ENCODE measurements at regions not wholly inside any gene's neighbourhood (a gene's known extent, or its start where the extent isn't known, plus 50 kb on each side); places are given as distances from the start of the nearest gene placed in this dataset.

DNA sequence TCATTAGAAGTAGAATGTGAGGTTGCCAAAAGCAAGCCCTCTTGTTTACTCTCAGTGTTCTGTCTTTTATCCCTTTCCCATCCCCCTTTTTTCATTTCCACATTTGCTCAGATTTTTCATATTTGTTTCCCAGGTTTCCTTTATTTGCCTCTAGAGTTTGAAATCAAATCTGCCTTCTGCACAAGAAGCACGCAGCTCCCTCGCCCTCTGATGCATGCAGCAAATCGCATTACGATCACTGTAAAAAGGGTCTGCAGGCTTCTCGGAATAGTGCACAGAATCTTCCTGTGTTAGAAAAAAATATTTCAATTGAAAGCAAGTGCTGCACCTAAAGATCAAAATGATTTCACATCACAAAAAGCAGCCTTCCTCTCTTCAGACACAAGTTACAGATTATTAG, 129.0 kb downstream of the GPAM start:
- H3K27me3 Mint-ChIP-seq (ENCODE audit: unreplicated experiment): peaks cover 49% of the 10 kb centered on the region
- no TSS peak for BruUV-seq (replicated peaks)
- CTCF ChIA-PET: no interaction called here
- no peaks in the 10 kb centered on the region for H3K9me3 Mint-ChIP-seq (ENCODE audit: low read depth, unreplicated experiment)
- no peaks in the 10 kb centered on the region for H3K36me3 Mint-ChIP-seq (ENCODE audit: insufficient read depth, unreplicated experiment)
- H3K4me1 Mint-ChIP-seq (ENCODE audit: low read depth, unreplicated experiment): no peaks in the 10 kb centered on the region
- H3K4me3 Mint-ChIP-seq (ENCODE audit: low read depth, unreplicated experiment): no peak overlapping the region
- DNase-seq: no peak
- intact Hi-C loops (cut with micrococcal nuclease; ENCODE audit: unreplicated experiment): no loop called here
- no peak overlapping the region for H3K27ac Mint-ChIP-seq (ENCODE audit: unreplicated experiment)
- TF ChIP-seq, protein P1, sequence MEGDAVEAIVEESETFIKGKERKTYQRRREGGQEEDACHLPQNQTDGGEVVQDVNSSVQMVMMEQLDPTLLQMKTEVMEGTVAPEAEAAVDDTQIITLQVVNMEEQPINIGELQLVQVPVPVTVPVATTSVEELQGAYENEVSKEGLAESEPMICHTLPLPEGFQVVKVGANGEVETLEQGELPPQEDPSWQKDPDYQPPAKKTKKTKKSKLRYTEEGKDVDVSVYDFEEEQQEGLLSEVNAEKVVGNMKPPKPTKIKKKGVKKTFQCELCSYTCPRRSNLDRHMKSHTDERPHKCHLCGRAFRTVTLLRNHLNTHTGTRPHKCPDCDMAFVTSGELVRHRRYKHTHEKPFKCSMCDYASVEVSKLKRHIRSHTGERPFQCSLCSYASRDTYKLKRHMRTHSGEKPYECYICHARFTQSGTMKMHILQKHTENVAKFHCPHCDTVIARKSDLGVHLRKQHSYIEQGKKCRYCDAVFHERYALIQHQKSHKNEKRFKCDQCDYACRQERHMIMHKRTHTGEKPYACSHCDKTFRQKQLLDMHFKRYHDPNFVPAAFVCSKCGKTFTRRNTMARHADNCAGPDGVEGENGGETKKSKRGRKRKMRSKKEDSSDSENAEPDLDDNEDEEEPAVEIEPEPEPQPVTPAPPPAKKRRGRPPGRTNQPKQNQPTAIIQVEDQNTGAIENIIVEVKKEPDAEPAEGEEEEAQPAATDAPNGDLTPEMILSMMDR (IDR thresholded peaks at IDR 0.05; ENCODE audit: unreplicated experiment): no peak

DNA sequence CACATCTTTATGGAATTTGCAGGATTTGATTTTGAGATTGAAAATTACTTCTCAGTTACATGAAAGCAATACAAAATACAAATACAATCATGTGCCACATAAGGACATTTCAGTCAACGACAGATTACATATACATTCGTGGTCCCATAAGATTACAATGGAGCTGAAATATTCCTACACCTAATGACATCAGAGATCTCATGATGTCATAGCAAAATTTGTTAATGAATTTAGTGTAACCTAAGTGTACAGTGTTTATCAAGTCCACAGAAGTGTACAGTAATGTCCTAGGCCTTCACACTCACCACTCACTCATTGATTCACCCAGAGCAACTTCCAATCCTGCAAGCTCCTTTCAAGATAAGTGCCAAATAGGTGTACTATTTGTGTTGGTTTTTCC, 126.5 kb downstream of the GPAM start:
- TF ChIP-seq, protein P1 (IDR thresholded peaks at IDR 0.05; ENCODE audit: unreplicated experiment): no peak
- peaks cover 26% of the 10 kb centered on the region for H3K27me3 Mint-ChIP-seq (ENCODE audit: unreplicated experiment)
- no peak overlapping the region for H3K27ac Mint-ChIP-seq (ENCODE audit: unreplicated experiment)
- no peaks in the 10 kb centered on the region for H3K9me3 Mint-ChIP-seq (ENCODE audit: low read depth, unreplicated experiment)
- H3K36me3 Mint-ChIP-seq (ENCODE audit: insufficient read depth, unreplicated experiment): no peaks in the 10 kb centered on the region
- no TSS peak for BruUV-seq (replicated peaks)
- H3K4me1 Mint-ChIP-seq (ENCODE audit: low read depth, unreplicated experiment): no peaks in the 10 kb centered on the region
- no peak for DNase-seq
- intact Hi-C loops (cut with micrococcal nuclease; ENCODE audit: unreplicated experiment): no loop called here
- H3K4me3 Mint-ChIP-seq (ENCODE audit: low read depth, unreplicated experiment): no peak overlapping the region
- CTCF ChIA-PET: no interaction called here

DNA sequence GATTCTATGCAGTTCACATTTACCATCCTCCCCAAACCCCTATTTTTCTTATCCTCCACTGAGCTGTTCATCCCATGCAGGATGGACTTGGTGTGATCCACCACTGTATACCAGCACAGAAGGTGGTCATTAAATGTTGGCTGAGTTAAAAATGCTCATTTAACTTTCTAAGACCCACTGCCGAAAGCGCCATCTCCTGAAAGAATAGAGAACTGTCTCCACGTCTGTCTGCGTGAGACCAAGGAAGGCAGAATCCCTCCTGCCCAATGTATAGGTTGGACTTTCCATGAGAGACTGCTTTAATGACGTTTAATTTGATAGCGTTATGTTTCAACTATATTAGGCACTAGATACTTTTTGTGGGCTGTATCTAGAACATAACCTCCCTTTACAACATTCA, 124.3 kb downstream of the GPAM start:
- TF ChIP-seq, protein P1 (IDR thresholded peaks at IDR 0.05; ENCODE audit: unreplicated experiment): no peak
- intact Hi-C loops (cut with micrococcal nuclease; ENCODE audit: unreplicated experiment): no loop called here
- CTCF ChIA-PET: interaction anchor here (0.6 kb wide), 1 partner anchor 73 kb away, joined by 4 read pairs; no protein-coding TSS in a partner anchor
- Mint-ChIP-seq H3K27me3 (ENCODE audit: unreplicated experiment) (peaks cover 13% of the 10 kb centered on the region), H3K4me3 (ENCODE audit: low read depth, unreplicated experiment) (no peak overlapping the region), H3K4me1 (ENCODE audit: low read depth, unreplicated experiment) (no peaks in the 10 kb centered on the region), H3K9me3 (ENCODE audit: low read depth, unreplicated experiment) (no peaks in the 10 kb centered on the region), H3K27ac (ENCODE audit: unreplicated experiment) (no peak overlapping the region), H3K36me3 (ENCODE audit: insufficient read depth, unreplicated experiment) (no peaks in the 10 kb centered on the region)
- no peak for DNase-seq
- BruUV-seq (replicated peaks): no TSS peak

DNA sequence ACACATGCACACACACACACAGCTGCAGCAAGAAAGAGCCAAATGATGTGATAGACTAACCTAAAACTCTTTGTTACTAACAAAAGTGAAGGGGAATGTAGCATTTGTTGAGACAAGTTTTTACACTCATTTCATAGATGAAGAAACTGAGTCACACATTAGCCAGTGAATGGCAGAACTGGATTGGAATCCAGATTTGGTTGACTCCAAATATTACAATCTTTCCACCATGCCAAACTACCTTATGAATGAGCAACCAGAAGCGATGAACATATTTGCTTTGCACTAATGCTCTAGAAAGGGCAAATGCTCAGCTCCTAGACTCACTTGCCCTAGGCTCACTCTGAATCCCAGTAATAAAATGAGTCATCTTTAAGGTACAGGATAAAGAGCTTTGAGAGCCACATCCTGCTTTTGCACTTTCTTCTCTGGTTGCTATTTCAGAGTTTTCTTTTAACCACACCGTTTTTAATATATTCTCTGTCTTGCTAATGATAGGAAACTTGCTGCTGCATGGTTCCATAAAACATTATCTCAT, 111.9 kb downstream of the GPAM start:
- CTCF ChIA-PET: no interaction called here
- H3K27me3 Mint-ChIP-seq (ENCODE audit: unreplicated experiment): no peaks in the 10 kb centered on the region
- TF ChIP-seq, protein P1 (IDR thresholded peaks at IDR 0.05; ENCODE audit: unreplicated experiment): no peak
- H3K4me1 Mint-ChIP-seq (ENCODE audit: low read depth, unreplicated experiment): no peaks in the 10 kb centered on the region
- no peak overlapping the region for H3K4me3 Mint-ChIP-seq (ENCODE audit: low read depth, unreplicated experiment)
- no peaks in the 10 kb centered on the region for H3K36me3 Mint-ChIP-seq (ENCODE audit: insufficient read depth, unreplicated experiment)
- H3K9me3 Mint-ChIP-seq (ENCODE audit: low read depth, unreplicated experiment): no peaks in the 10 kb centered on the region
- no peak for DNase-seq
- intact Hi-C loops (cut with micrococcal nuclease; ENCODE audit: unreplicated experiment): no loop called here
- BruUV-seq (replicated peaks): no TSS peak
- H3K27ac Mint-ChIP-seq (ENCODE audit: unreplicated experiment): no peak overlapping the region
